Large intestine (tissue), 3 donors: ENCODE measurements at regions not wholly inside any gene's neighbourhood (a gene's known extent, or its start where the extent isn't known, plus 50 kb on each side); places are given as distances from the start of the nearest gene placed in this dataset.

Source experiments
- DNase-seq, 2 donors: peaks; one replicate each; pipeline versions ENCODE4 v3.0.0 to v3.0.0-alpha.2; 2013
- H3K27ac ChIP-seq: one replicate; pipeline ENCODE4 v1.5.1; 2013; ENCODE audit warnings: low read length
- H3K27me3 ChIP-seq: 2 replicates; pipeline ENCODE4 v1.6.1; 2013; ENCODE audit warnings: low read length; ENCODE audit not compliant: control insufficient read depth, insufficient read depth
- H3K36me3 ChIP-seq: 2 replicates; pipeline ENCODE4 v1.6.1; 2013; ENCODE audit warnings: low read length; ENCODE audit not compliant: control insufficient read depth, insufficient read depth
- H3K4me1 ChIP-seq: one replicate; pipeline ENCODE4 v1.6.1; 2013; ENCODE audit warnings: low read length; ENCODE audit not compliant: control insufficient read depth, insufficient read depth
- H3K4me3 ChIP-seq: one replicate; pipeline ENCODE4 v1.5.1; 2013; ENCODE audit warnings: low read length
- H3K9me3 ChIP-seq: one replicate; pipeline ENCODE4 v1.6.1; 2013; ENCODE audit warnings: mild to moderate bottlenecking, low read depth, low read length, moderate library complexity; ENCODE audit not compliant: control insufficient read depth
- WGBS: methylation state at CpG from one replicate; pipeline ENCODE4 v1.1.5; 2013; ENCODE audit warnings: low lambda C conversion rate; ENCODE audit not compliant: insufficient coverage; 5-methylcytosine and 5-hydroxymethylcytosine counted together

GRCh38 chr16:17590711-17591654 lies 120.2 kb upstream of the XYLT1 start:
- Histone ChIP-seq H3K9me3 (no peaks in the 10 kb centered on the region), H3K27ac (no peak overlapping the region), H3K27me3 (peaks cover 2% of the 10 kb centered on the region), H3K4me1 (no peaks in the 10 kb centered on the region), H3K4me3 (no peak overlapping the region), H3K36me3 (no peaks in the 10 kb centered on the region)
- no peak for DNase-seq
- WGBS = 77% methylated on average over 3 of the region's 9 CpGs

GRCh38 chr16:17589898-17590297 lies 119.1 kb upstream of the XYLT1 start:
- WGBS = no CpG with 5 or more reads among the region's 4 CpGs

GRCh38 chr16:17585449-17586074 lies 114.8 kb upstream of the XYLT1 start:
- no peak overlapping the region for H3K4me3 ChIP-seq
- no peak overlapping the region for H3K27ac ChIP-seq
- no peaks in the 10 kb centered on the region for H3K36me3 ChIP-seq
- H3K27me3 ChIP-seq = peaks cover 2% of the 10 kb centered on the region
- no peaks in the 10 kb centered on the region for H3K9me3 ChIP-seq
- DNase-seq = no peak
- no peaks in the 10 kb centered on the region for H3K4me1 ChIP-seq
- WGBS = no CpG with 5 or more reads among the region's 3 CpGs

More at GRCh38 chr16:17589898-17590297, 119.1 kb upstream of the XYLT1 start:
- no peak overlapping the region for H3K27ac ChIP-seq
- H3K36me3 ChIP-seq = no peaks in the 10 kb centered on the region
- no peak for DNase-seq
- H3K4me3 ChIP-seq = no peak overlapping the region
- peaks cover 2% of the 10 kb centered on the region for H3K27me3 ChIP-seq
- no peaks in the 10 kb centered on the region for H3K4me1 ChIP-seq
- no peaks in the 10 kb centered on the region for H3K9me3 ChIP-seq

- H3K27ac ChIP-seq = no peak overlapping the region
- DNase-seq = peak; percentile 48 to 53
- H3K4me3 ChIP-seq = no peak overlapping the region
- H3K27me3 ChIP-seq = no peaks in the 10 kb centered on the region
- 40% methylated on average over 1 of the region's 10 CpGs for WGBS
- H3K36me3 ChIP-seq = no peaks in the 10 kb centered on the region
- H3K4me1 ChIP-seq = no peaks in the 10 kb centered on the region
- H3K9me3 ChIP-seq = no peaks in the 10 kb centered on the region
Observed at GRCh38 chr16:17578981-17579874, 108.5 kb upstream of the XYLT1 start.

- 88% methylated on average over 1 of the region's 3 CpGs for WGBS
- DNase-seq = no peak
- H3K4me1 ChIP-seq = no peaks in the 10 kb centered on the region
- H3K27me3 ChIP-seq = no peaks in the 10 kb centered on the region
- H3K9me3 ChIP-seq = no peaks in the 10 kb centered on the region
- H3K27ac ChIP-seq = no peak overlapping the region
- H3K36me3 ChIP-seq = no peaks in the 10 kb centered on the region
- H3K4me3 ChIP-seq = no peak overlapping the region
Observed at GRCh38 chr16:17574256-17574655, 103.5 kb upstream of the XYLT1 start.

GRCh38 chr16:17572145-17572544 lies 101.4 kb upstream of the XYLT1 start:
- DNase-seq = no peak
- no peaks in the 10 kb centered on the region for H3K36me3 ChIP-seq
- no peak overlapping the region for H3K27ac ChIP-seq
- WGBS = no CpG with 5 or more reads among the region's 1 CpG
- no peaks in the 10 kb centered on the region for H3K9me3 ChIP-seq
- H3K4me3 ChIP-seq = no peak overlapping the region
- no peaks in the 10 kb centered on the region for H3K27me3 ChIP-seq
- no peaks in the 10 kb centered on the region for H3K4me1 ChIP-seq

GRCh38 chr16:17571499-17572093 lies 100.8 kb upstream of the XYLT1 start:
- Histone ChIP-seq H3K9me3 (no peaks in the 10 kb centered on the region), H3K4me1 (no peaks in the 10 kb centered on the region), H3K36me3 (no peaks in the 10 kb centered on the region), H3K27ac (no peak overlapping the region), H3K27me3 (no peaks in the 10 kb centered on the region), H3K4me3 (no peak overlapping the region)
- no peak for DNase-seq
- 72% methylated on average over 5 of the region's 6 CpGs for WGBS

GRCh38 chr16:17568239-17568638 lies 97.5 kb upstream of the XYLT1 start:
- whole genome bisulfite sequencing = no CpG with 5 or more reads among the region's 7 CpGs
- Histone ChIP-seq H3K27ac (no peak overlapping the region), H3K4me3 (no peak overlapping the region), H3K4me1 (no peaks in the 10 kb centered on the region), H3K27me3 (no peaks in the 10 kb centered on the region), H3K9me3 (no peaks in the 10 kb centered on the region), H3K36me3 (no peaks in the 10 kb centered on the region)
- DNase-seq = no peak

- H3K4me3 ChIP-seq = no peak overlapping the region
- H3K27ac ChIP-seq = no peak overlapping the region
- DNase-seq = no peak
- H3K4me1 ChIP-seq = no peaks in the 10 kb centered on the region
- H3K9me3 ChIP-seq = no peaks in the 10 kb centered on the region
- H3K27me3 ChIP-seq = no peaks in the 10 kb centered on the region
- no peaks in the 10 kb centered on the region for H3K36me3 ChIP-seq
- no CpG with 5 or more reads among the region's 7 CpGs for WGBS
Observed at GRCh38 chr16:17567455-17567854, 96.7 kb upstream of the XYLT1 start.
